Activated CD4-positive, alpha-beta T cell treated with anti-CD3 and anti-CD28 coated beads, Interleukin-2, Interleukin-4, amounts not matched to agents 100 ng/mL and 50 ng/mL, durations not matched to agents 16 hours and 8 hours (primary cell): ENCODE measurements at regions not wholly inside any gene's neighbourhood (a gene's known extent, or its start where the extent isn't known, plus 50 kb on each side); places are given as distances from the start of the nearest gene placed in this dataset.
"Not testable (repeated sequence)": the region's sequence is repeated elsewhere in the genome, so short reads cannot be mapped to it uniquely, and the experiment has no call there.

Experiments used
- DNase-seq: peaks from one replicate; pipeline ENCODE4 v3.0.0-alpha.2; 2020; ENCODE audit warnings: low spot score

GRCh38 chr4:186847429-186848131, 123.9 kb upstream of the FAT1 start:
- not testable (repeated sequence) for DNase-seq

- DNase-seq: no peak
Observed at GRCh38 chr4:186848437-186848836, 124.8 kb upstream of the FAT1 start.

- no peak for DNase-seq
Observed at GRCh38 chr4:186851291-186852072, 127.8 kb upstream of the FAT1 start.

- no peak for DNase-seq
Observed at GRCh38 chr4:186852073-186852420, 128.4 kb upstream of the FAT1 start.

- no peak for DNase-seq
Observed at GRCh38 chr4:186852964-186853391, 129.3 kb upstream of the FAT1 start.

- no peak for DNase-seq
Observed at GRCh38 chr4:186854256-186854655, 130.6 kb upstream of the FAT1 start.

GRCh38 chr4:186855111-186855510, 131.5 kb upstream of the FAT1 start:
- DNase-seq: no peak

GRCh38 chr4:186857793-186858192, 134.1 kb upstream of the FAT1 start:
- no peak for DNase-seq

- no peak for DNase-seq
Observed at GRCh38 chr4:186858355-186858754, 134.7 kb upstream of the FAT1 start.

- no peak for DNase-seq
Observed at GRCh38 chr4:186859420-186859819, 135.8 kb upstream of the FAT1 start.

GRCh38 chr4:186861317-186861716, 137.7 kb upstream of the FAT1 start:
- no peak for DNase-seq

GRCh38 chr4:186871856-186872255, 148.2 kb upstream of the FAT1 start:
- no peak for DNase-seq

- not testable (repeated sequence) for DNase-seq
Observed at GRCh38 chr4:186873095-186873494, 149.4 kb upstream of the FAT1 start.

- no peak for DNase-seq
Observed at GRCh38 chr4:186875476-186875875, 151.8 kb upstream of the FAT1 start.

GRCh38 chr4:186876961-186877626, 153.4 kb upstream of the FAT1 start:
- DNase-seq: no peak

GRCh38 chr4:186878203-186878776, 154.6 kb upstream of the FAT1 start:
- no peak for DNase-seq

GRCh38 chr4:186881521-186882220, 158.0 kb upstream of the FAT1 start:
- DNase-seq: no peak

- no peak for DNase-seq
Observed at GRCh38 chr4:186882293-186882692, 158.6 kb upstream of the FAT1 start.

GRCh38 chr4:186885289-186885688, 161.6 kb upstream of the FAT1 start:
- DNase-seq: no peak

- DNase-seq: no peak
Observed at GRCh38 chr4:186886759-186887158, 163.1 kb upstream of the FAT1 start.

GRCh38 chr4:186887291-186887700, 163.6 kb upstream of the FAT1 start:
- DNase-seq: no peak

GRCh38 chr4:186887752-186888151, 164.1 kb upstream of the FAT1 start:
- no peak for DNase-seq
